HCT116 (cell line): ENCODE measurements at regions not wholly inside any gene's neighbourhood (a gene's known extent, or its start where the extent isn't known, plus 50 kb on each side); places are given as distances from the start of the nearest gene placed in this dataset.

Source experiments
- ATAC-seq: fragments of 200-7000 bp; cut with Tn5 transposase; 2 replicates; pipeline ENCODE4 v1.9.1; 2020; ENCODE audit warnings: mild to moderate bottlenecking, moderate library complexity
- BruUV-seq: library from RNA; stranded (reverse); fragments of 400-500 nt; replicated peaks from 2 replicates; lab custom pipeline; 2021; lab: Mats Ljungman, UMichigan
- CTCF ChIA-PET: fragments of 300-600 bp; sonication (Branson Sonifier 250); formaldehyde crosslinking; loops from one replicate; lab custom pipeline; 2021; ENCODE audit warnings: antibody characterized with exemption; lab: Charles Lee
- POLR2A ChIA-PET: fragments of 300-600, 350-600 bp; sonication (Branson Sonifier 250); formaldehyde crosslinking; loops from one replicate; lab custom pipeline; 2021; ENCODE audit warnings: antibody characterized with exemption; lab: Charles Lee
- RAD21 ChIA-PET, 2 experiments: fragments of 300-600 bp; sonication (Branson Sonifier 250); formaldehyde crosslinking; loops; one replicate each; lab custom pipeline; 2023; ENCODE audit warnings: low total read pairs in 2 of 2; ENCODE audit not compliant: uncharacterized antibody in 2 of 2, unreplicated experiment in 2 of 2, low non-redundant PET in 1 of 2; lab: Charles Lee
- DNase-seq: peaks from one replicate; pipeline ENCODE4 v3.0.0-alpha.2; 2010; ENCODE audit warnings: low read depth, low spot score
- H2AFZ ChIP-seq: fragments of 200-600 bp; shearing (Covaris generic), sonication (generic); 2 replicates; pipeline ENCODE4 v1.6.1; 2017; ENCODE audit warnings: low read depth, mixed run types, mixed read lengths, antibody characterized with exemption, low read length; ENCODE audit not compliant: poor library complexity, severe bottlenecking
- H3K27ac ChIP-seq: 2 replicates; pipeline ENCODE4 v1.5.1; 2012; ENCODE audit warnings: low read depth, low read length
- H3K27me3 ChIP-seq: fragments of 200-600 bp; sonication (generic); 2 replicates; pipeline ENCODE4 v1.6.1; 2016; ENCODE audit warnings: mixed run types, low read length, mixed read lengths; ENCODE audit not compliant: insufficient read depth
- H3K36me3 ChIP-seq, 2 experiments: fragments of 200-500 bp in 1 of 2; fragments of 200-600 bp in 1 of 2; sonication (Bioruptor generic) in 1 of 2; sonication (generic) in 1 of 2; 2 replicates each; pipeline versions ENCODE4 v1.5.1 to v1.6.1; 2014 to 2016; ENCODE audit warnings: low read length in 2 of 2, inconsistent platforms in 1 of 2, mixed read lengths in 1 of 2, mixed run types in 1 of 2; ENCODE audit not compliant: insufficient read depth in 2 of 2, control insufficient read depth in 1 of 2
- H3K4me1 ChIP-seq, 2 experiments: fragments of 200-600 bp in 1 of 2; sonication (generic) in 1 of 2; 2 replicates each; pipeline versions ENCODE4 v1.5.1 to v1.6.1; 2012 to 2017; ENCODE audit warnings: low read length in 2 of 2, inconsistent platforms in 1 of 2, mild to moderate bottlenecking in 1 of 2, mixed read lengths in 1 of 2, mixed run types in 1 of 2, moderate library complexity in 1 of 2; ENCODE audit not compliant: insufficient read depth in 2 of 2, control insufficient read depth in 1 of 2
- H3K4me2 ChIP-seq: fragments of 200-600 bp; sonication (generic); 2 replicates; pipeline ENCODE4 v1.6.1; 2017; ENCODE audit warnings: mixed run types, low read length, mixed read lengths
- H3K4me3 ChIP-seq, 2 experiments: fragments of 200-600 bp in 1 of 2; sonication (generic) in 1 of 2; replicated peaks in 1 of 2; 2 replicates each; pipeline ENCODE4 v1.5.1; 2011 to 2016; ENCODE audit warnings: low read length in 2 of 2, control low read depth in 1 of 2, low read depth in 1 of 2, mild to moderate bottlenecking in 1 of 2, mixed read lengths in 1 of 2, mixed run types in 1 of 2
- H3K79me2 ChIP-seq: fragments of 200-600 bp; sonication (generic); 2 replicates; pipeline ENCODE4 v1.6.1; 2017; ENCODE audit warnings: mild to moderate bottlenecking, mixed run types, low read length, moderate library complexity, mixed read lengths; ENCODE audit not compliant: insufficient read depth
- H3K9ac ChIP-seq: fragments of 200-600 bp; sonication (generic); 2 replicates; pipeline ENCODE4 v1.6.1; 2016; ENCODE audit warnings: low read length, mixed read lengths
- H3K9me2 ChIP-seq: fragments of 200-600 bp; sonication (generic), shearing (Covaris generic); 2 replicates; pipeline ENCODE4 v1.6.1; 2017; ENCODE audit warnings: mixed run types, mild to moderate bottlenecking, moderate library complexity; ENCODE audit not compliant: insufficient read depth
- H3K9me3 ChIP-seq, 2 experiments: fragments of 200-500 bp in 1 of 2; fragments of 200-600 bp in 1 of 2; sonication (Bioruptor generic) in 1 of 2; sonication (generic) in 1 of 2; 2 replicates each; pipeline ENCODE4 v1.6.1; 2014 to 2017; ENCODE audit warnings: low read length in 2 of 2, mixed read lengths in 2 of 2, inconsistent platforms in 1 of 2, low read depth in 1 of 2, mild to moderate bottlenecking in 1 of 2, mixed run types in 1 of 2, moderate library complexity in 1 of 2; ENCODE audit not compliant: control insufficient read depth in 1 of 2, insufficient read depth in 1 of 2
- H4K20me1 ChIP-seq: fragments of 200-600 bp; sonication (generic), shearing (Covaris generic); 2 replicates; pipeline ENCODE4 v1.6.1; 2017; ENCODE audit warnings: mixed run types, mild to moderate bottlenecking, moderate library complexity; ENCODE audit not compliant: insufficient read depth
- CBX3 ChIP-seq: IDR thresholded peaks from 2 replicates; pipeline ENCODE4 v1.6.1; 2012; ENCODE audit warnings: low read depth
- CEBPB ChIP-seq: IDR thresholded peaks from 2 replicates; pipeline ENCODE4 v1.6.1; 2012; ENCODE audit warnings: low read depth
- ELF1 ChIP-seq: IDR thresholded peaks from 2 replicates; pipeline ENCODE4 v1.6.1; 2012; ENCODE audit warnings: low read depth, borderline replicate concordance
- EZH2 ChIP-seq: fragments of 200-600 bp; sonication (generic); IDR thresholded peaks from 2 replicates; pipeline ENCODE4 v1.6.1; 2017; ENCODE audit warnings: antibody characterized with exemption, mixed run types
- EZH2phosphoT487 ChIP-seq: fragments of 200-600 bp; IDR thresholded peaks from 2 replicates; pipeline ENCODE4 v1.6.1; 2018; ENCODE audit warnings: antibody characterized with exemption, borderline replicate concordance
- FOSL1 ChIP-seq: IDR thresholded peaks from 2 replicates; pipeline ENCODE4 v1.6.1; 2012; ENCODE audit warnings: low read depth
- JUND ChIP-seq: IDR thresholded peaks from 2 replicates; pipeline ENCODE4 v1.6.1; 2012
- POLR2A ChIP-seq: IDR thresholded peaks from 2 replicates; pipeline ENCODE4 v1.7.0; 2011; ENCODE audit warnings: borderline replicate concordance; ENCODE audit not compliant: insufficient read depth, insufficient read length; ENCODE audit errors: extremely low read depth
- POLR2AphosphoS5 ChIP-seq: IDR thresholded peaks from 2 replicates; pipeline ENCODE4 v1.6.1; 2011; ENCODE audit warnings: mild to moderate bottlenecking, low read depth, low read length, moderate library complexity
- RAD21 ChIP-seq: IDR thresholded peaks from 2 replicates; pipeline ENCODE4 v1.6.1; 2012; ENCODE audit warnings: low read depth, mild to moderate bottlenecking
- SIN3A ChIP-seq: IDR thresholded peaks from 2 replicates; pipeline ENCODE4 v1.6.1; 2012; ENCODE audit warnings: low read depth
- TCF7L2 ChIP-seq: IDR thresholded peaks from 2 replicates; pipeline ENCODE4 v1.7.0; 2011; ENCODE audit warnings: borderline replicate concordance, inconsistent platforms; ENCODE audit not compliant: insufficient read depth, insufficient read length; ENCODE audit errors: extremely low read depth
- YY1 ChIP-seq: IDR thresholded peaks from 2 replicates; pipeline ENCODE4 v1.6.1; 2011; ENCODE audit warnings: low read length, low read depth, moderate library complexity, mild to moderate bottlenecking; ENCODE audit not compliant: insufficient replicate concordance; ENCODE audit errors: extremely low read depth
- ZFX ChIP-seq: fragments of 450-650 bp; IDR thresholded peaks from 2 replicates; pipeline ENCODE4 v1.6.1; 2017
- ZNF274 ChIP-seq: fragments of 200-500 bp; sonication (Bioruptor generic); IDR thresholded peaks from 2 replicates; pipeline ENCODE4 v1.6.1; 2014; ENCODE audit warnings: mild to moderate bottlenecking, low read depth, low read length, inconsistent platforms
- intact Hi-C: fragments of 100-400 bp; cut with micrococcal nuclease; formaldehyde crosslinking; loops from 2 replicates; pipeline ENCODE4 v1.10.0; 2022
- TF ChIP-seq, protein P1 (sequence below): IDR thresholded peaks from 2 replicates; pipeline ENCODE4 v1.6.1; 2011; ENCODE audit warnings: mild to moderate bottlenecking, low read length, moderate library complexity; ENCODE audit not compliant: insufficient replicate concordance; ENCODE audit errors: extremely low read depth
- TF ChIP-seq, protein P2 (sequence below), 3 experiments: fragments of 200-600 bp in 1 of 3; sonication (generic) in 1 of 3; IDR thresholded peaks in 2 of 3; conservative IDR thresholded peaks in 1 of 3; 2 replicates each; pipeline ENCODE4 v1.5.1; 2012 to 2017; ENCODE audit warnings: low read depth in 2 of 3, low read length in 2 of 3, antibody characterized with exemption in 1 of 3, borderline replicate concordance in 1 of 3, control low read depth in 1 of 3, mild to moderate bottlenecking in 1 of 3, mixed read lengths in 1 of 3, mixed run types in 1 of 3, moderate library complexity in 1 of 3; ENCODE audit not compliant: insufficient read depth in 1 of 3
- TF ChIP-seq, protein P3 (sequence below): IDR thresholded peaks from 2 replicates; pipeline ENCODE4 v1.6.1; 2012
- TF ChIP-seq, protein P4 (sequence below): IDR thresholded peaks from 2 replicates; pipeline ENCODE4 v1.6.1; 2012
- TF ChIP-seq, protein P5 (sequence below): IDR thresholded peaks from 2 replicates; pipeline ENCODE4 v1.6.1; 2012; ENCODE audit warnings: low read depth

DNA sequence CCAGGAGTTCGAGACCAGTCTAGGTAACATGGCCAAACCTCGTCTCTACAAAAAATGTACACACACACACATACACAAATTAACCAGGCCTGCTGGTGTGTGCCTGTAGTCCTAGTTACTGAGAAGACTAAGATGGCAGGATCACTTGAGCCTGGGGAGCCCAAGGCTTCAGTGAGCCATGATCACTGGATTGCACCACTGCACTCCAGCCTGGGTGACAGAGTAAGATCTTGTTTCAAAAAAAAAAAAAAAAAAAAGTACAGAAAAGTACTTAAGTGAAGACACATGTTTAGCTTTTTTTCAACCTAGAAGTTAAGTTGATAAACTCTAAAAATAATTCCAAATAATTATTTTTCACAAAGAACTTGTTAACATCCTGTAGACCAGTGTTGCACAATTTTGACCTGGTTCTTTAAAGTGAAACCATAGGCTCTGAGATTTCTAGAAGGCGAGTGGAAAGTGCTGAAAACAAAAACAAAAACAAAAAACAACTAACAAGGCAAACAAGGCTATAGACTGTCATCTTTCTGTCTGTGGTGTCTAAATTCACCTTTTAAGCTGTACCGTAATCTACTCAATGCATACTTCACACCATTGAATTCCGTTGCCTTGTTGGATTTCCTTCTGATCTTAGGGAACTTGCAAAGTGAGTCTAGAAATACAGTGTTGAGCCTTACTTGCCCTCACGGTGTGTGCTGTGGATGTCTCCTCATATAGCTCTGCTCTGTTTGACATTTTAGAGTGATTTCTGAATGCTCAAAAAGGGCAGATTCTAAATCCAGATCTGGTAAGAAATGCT, 63.5 kb downstream of the CHST2 start:
- Histone ChIP-seq H3K4me1 (no peaks in the 10 kb centered on the region), H3K27me3 (no peaks in the 10 kb centered on the region), H3K36me3 (no peaks in the 10 kb centered on the region), H2AFZ (no peak overlapping the region), H3K9me3 (no peaks in the 10 kb centered on the region), H3K4me3 (no peak overlapping the region), H3K9ac (no peak overlapping the region), H3K79me2 (no peaks in the 10 kb centered on the region), H4K20me1 (no peaks in the 10 kb centered on the region), H3K9me2 (no peaks in the 10 kb centered on the region), H3K4me2 (no peak overlapping the region), H3K27ac (no peak overlapping the region)
- DNase-seq (no peak), ATAC-seq (no peak)
- TF ChIP-seq, protein P1, sequence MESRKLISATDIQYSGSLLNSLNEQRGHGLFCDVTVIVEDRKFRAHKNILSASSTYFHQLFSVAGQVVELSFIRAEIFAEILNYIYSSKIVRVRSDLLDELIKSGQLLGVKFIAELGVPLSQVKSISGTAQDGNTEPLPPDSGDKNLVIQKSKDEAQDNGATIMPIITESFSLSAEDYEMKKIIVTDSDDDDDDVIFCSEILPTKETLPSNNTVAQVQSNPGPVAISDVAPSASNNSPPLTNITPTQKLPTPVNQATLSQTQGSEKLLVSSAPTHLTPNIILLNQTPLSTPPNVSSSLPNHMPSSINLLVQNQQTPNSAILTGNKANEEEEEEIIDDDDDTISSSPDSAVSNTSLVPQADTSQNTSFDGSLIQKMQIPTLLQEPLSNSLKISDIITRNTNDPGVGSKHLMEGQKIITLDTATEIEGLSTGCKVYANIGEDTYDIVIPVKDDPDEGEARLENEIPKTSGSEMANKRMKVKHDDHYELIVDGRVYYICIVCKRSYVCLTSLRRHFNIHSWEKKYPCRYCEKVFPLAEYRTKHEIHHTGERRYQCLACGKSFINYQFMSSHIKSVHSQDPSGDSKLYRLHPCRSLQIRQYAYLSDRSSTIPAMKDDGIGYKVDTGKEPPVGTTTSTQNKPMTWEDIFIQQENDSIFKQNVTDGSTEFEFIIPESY: no peak
- TF ChIP-seq SIN3A (no peak), CEBPB (no peak), TCF7L2 (no peak), YY1 (no peak), EZH2 (no peak), CBX3 (no peak), ELF1 (no peak), RAD21 (no peak), EZH2phosphoT487 (no peak), FOSL1 (no peak), ZNF274 (no peak), ZFX (no peak), JUND (no peak), POLR2A (no peak), POLR2AphosphoS5 (no peak)
- TF ChIP-seq, protein P2, sequence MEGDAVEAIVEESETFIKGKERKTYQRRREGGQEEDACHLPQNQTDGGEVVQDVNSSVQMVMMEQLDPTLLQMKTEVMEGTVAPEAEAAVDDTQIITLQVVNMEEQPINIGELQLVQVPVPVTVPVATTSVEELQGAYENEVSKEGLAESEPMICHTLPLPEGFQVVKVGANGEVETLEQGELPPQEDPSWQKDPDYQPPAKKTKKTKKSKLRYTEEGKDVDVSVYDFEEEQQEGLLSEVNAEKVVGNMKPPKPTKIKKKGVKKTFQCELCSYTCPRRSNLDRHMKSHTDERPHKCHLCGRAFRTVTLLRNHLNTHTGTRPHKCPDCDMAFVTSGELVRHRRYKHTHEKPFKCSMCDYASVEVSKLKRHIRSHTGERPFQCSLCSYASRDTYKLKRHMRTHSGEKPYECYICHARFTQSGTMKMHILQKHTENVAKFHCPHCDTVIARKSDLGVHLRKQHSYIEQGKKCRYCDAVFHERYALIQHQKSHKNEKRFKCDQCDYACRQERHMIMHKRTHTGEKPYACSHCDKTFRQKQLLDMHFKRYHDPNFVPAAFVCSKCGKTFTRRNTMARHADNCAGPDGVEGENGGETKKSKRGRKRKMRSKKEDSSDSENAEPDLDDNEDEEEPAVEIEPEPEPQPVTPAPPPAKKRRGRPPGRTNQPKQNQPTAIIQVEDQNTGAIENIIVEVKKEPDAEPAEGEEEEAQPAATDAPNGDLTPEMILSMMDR (IDR thresholded peaks at IDR 0.05 in 2 of 3, conservative IDR thresholded peaks at IDR 0.05 in 1 of 3; ENCODE audit: borderline replicate concordance in 1 of 3, insufficient read depth in 1 of 3, low read depth in 2 of 3, low read length in 2 of 3): no peak
- TF ChIP-seq, protein P3, sequence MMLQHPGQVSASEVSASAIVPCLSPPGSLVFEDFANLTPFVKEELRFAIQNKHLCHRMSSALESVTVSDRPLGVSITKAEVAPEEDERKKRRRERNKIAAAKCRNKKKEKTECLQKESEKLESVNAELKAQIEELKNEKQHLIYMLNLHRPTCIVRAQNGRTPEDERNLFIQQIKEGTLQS: no peak
- TF ChIP-seq, protein P4, sequence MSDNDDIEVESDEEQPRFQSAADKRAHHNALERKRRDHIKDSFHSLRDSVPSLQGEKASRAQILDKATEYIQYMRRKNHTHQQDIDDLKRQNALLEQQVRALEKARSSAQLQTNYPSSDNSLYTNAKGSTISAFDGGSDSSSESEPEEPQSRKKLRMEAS: no peak
- TF ChIP-seq, protein P5, sequence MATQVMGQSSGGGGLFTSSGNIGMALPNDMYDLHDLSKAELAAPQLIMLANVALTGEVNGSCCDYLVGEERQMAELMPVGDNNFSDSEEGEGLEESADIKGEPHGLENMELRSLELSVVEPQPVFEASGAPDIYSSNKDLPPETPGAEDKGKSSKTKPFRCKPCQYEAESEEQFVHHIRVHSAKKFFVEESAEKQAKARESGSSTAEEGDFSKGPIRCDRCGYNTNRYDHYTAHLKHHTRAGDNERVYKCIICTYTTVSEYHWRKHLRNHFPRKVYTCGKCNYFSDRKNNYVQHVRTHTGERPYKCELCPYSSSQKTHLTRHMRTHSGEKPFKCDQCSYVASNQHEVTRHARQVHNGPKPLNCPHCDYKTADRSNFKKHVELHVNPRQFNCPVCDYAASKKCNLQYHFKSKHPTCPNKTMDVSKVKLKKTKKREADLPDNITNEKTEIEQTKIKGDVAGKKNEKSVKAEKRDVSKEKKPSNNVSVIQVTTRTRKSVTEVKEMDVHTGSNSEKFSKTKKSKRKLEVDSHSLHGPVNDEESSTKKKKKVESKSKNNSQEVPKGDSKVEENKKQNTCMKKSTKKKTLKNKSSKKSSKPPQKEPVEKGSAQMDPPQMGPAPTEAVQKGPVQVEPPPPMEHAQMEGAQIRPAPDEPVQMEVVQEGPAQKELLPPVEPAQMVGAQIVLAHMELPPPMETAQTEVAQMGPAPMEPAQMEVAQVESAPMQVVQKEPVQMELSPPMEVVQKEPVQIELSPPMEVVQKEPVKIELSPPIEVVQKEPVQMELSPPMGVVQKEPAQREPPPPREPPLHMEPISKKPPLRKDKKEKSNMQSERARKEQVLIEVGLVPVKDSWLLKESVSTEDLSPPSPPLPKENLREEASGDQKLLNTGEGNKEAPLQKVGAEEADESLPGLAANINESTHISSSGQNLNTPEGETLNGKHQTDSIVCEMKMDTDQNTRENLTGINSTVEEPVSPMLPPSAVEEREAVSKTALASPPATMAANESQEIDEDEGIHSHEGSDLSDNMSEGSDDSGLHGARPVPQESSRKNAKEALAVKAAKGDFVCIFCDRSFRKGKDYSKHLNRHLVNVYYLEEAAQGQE: no peak
- BruUV-seq: no TSS peak
- intact Hi-C loops: no loop called here
- RAD21 ChIA-PET: no interaction called here
- POLR2A ChIA-PET: no interaction called here
- CTCF ChIA-PET: no interaction called here
